OCI-LY3 (cell line): ENCODE measurements at regions not wholly inside any gene's neighbourhood (a gene's known extent, or its start where the extent isn't known, plus 50 kb on each side); places are given as distances from the start of the nearest gene placed in this dataset.

Source experiments
- H2AFZ ChIP-seq: fragments of 200-600, 300-600 bp; shearing (Covaris generic); 2 replicates; pipeline ENCODE4 v1.6.0; 2014; ENCODE audit warnings: antibody characterized with exemption, low read depth, low read length
- H3K27ac ChIP-seq: fragments of 200-600, 300-600 bp; sonication (generic); 2 replicates; pipeline ENCODE4 v1.5.1; 2014; ENCODE audit warnings: mild to moderate bottlenecking, low read length, moderate library complexity, mixed read lengths
- H3K27me3 ChIP-seq: fragments of 200-600, 300-600 bp; sonication (generic); 2 replicates; pipeline ENCODE4 v1.6.1; 2014; ENCODE audit warnings: low read depth, low read length, mixed read lengths
- H3K36me3 ChIP-seq: fragments of 200-600, 300-600 bp; sonication (generic); replicated peaks from 2 replicates; pipeline ENCODE3; 2014; ENCODE audit warnings: low read depth, low read length, mixed read lengths
- H3K4me1 ChIP-seq: fragments of 300-600, 200-600 bp; sonication (generic); 2 replicates; pipeline ENCODE4 v1.6.1; 2014; ENCODE audit warnings: low read length, mixed read lengths
- H3K4me2 ChIP-seq: fragments of 200-600, 300-600 bp; sonication (generic); 2 replicates; pipeline ENCODE4 v1.6.1; 2014; ENCODE audit warnings: low read length, mixed read lengths
- H3K4me3 ChIP-seq: fragments of 300-600, 200-600 bp; sonication (generic); 2 replicates; pipeline ENCODE4 v1.5.1; 2014; ENCODE audit warnings: antibody characterized with exemption, mild to moderate bottlenecking, low read length, moderate library complexity
- H3K79me2 ChIP-seq: fragments of 300-600, 200-600 bp; shearing (Covaris generic); 2 replicates; pipeline ENCODE4 v1.6.1; 2014; ENCODE audit warnings: mild to moderate bottlenecking, low read length, mixed read lengths
- H3K9ac ChIP-seq: fragments of 300-600, 200-600 bp; shearing (Covaris generic); 2 replicates; pipeline ENCODE4 v1.6.0; 2014; ENCODE audit warnings: mild to moderate bottlenecking, low read length, moderate library complexity
- H3K9me3 ChIP-seq: fragments of 200-600, 300-600 bp; shearing (Covaris generic); 2 replicates; pipeline ENCODE4 v1.6.1; 2014; ENCODE audit warnings: low read length, mixed read lengths; ENCODE audit not compliant: insufficient read depth
- H4K20me1 ChIP-seq: fragments of 200-600, 300-600 bp; sonication (generic); 2 replicates; pipeline ENCODE4 v1.6.1; 2016; ENCODE audit warnings: low read length, mixed read lengths; ENCODE audit not compliant: insufficient read depth
- CTCF ChIP-seq: fragments of 200-600, 300-600 bp; sonication (generic); IDR thresholded peaks from 2 replicates; pipeline ENCODE4 v1.5.1; 2014; ENCODE audit warnings: antibody characterized with exemption, low read length, low read depth
- EZH2phosphoT487 ChIP-seq: fragments of 200-600 bp; shearing (Covaris generic); IDR thresholded peaks from 2 replicates; pipeline ENCODE4 v1.6.1; 2018; ENCODE audit warnings: antibody characterized with exemption, mixed run types, low read depth

GRCh38 chr4:180823108-180823507, 1420.1 kb upstream of the TENM3 start:
- Histone ChIP-seq H3K9ac (no peak overlapping the region), H3K36me3 (no peaks in the 10 kb centered on the region), H2AFZ (no peak overlapping the region), H3K27ac (no peak overlapping the region), H3K9me3 (no peaks in the 10 kb centered on the region), H3K79me2 (no peaks in the 10 kb centered on the region), H3K4me3 (no peak overlapping the region), H3K27me3 (no peaks in the 10 kb centered on the region), H3K4me2 (no peak overlapping the region), H3K4me1 (peaks cover 7% of the 10 kb centered on the region; the same call in 1 of the 2 replicates), H4K20me1 (no peaks in the 10 kb centered on the region)
- no peak for TF ChIP-seq CTCF
- TF ChIP-seq EZH2phosphoT487 = no peak

DNA sequence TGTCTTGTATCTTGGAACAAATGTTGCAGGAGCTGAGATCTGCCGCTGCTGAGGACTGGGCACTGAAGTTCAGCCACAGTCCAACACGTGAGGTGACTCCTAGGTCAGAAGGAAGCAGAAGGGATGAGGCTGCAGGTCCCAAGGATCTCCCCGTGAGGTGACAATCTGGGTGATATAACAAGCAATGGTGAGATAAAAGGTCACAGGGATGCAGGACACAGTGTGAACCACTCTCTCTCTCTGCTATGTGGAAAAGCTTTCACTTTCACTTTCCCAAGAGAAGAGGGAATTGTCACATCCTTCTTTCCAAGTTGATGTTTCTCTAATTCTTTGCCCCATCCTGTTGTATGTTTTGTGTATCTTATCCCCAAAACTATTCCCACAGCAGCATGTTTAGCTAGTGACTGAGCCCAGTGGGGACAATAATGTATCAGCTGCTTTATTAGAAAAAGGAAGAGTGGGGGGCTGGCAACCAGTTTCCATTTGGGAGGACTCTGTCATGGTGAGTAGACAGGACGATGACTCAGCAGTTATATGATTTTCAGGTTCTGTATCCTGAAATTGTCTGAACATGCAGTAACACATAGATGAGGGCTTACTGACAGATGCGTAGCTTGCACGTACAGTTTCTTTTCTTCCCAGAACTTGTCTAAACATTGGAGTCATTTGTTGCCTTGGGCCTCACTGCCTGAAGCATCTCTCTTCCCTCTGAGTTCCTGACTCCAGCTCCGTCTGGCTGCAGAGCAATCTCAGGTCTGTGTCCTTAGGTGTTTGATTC, 1415.8 kb upstream of the TENM3 start:
- H3K9ac ChIP-seq = no peak overlapping the region
- H3K27ac ChIP-seq = no peak overlapping the region
- H3K4me1 ChIP-seq = peaks cover 9% of the 10 kb centered on the region
- TF ChIP-seq CTCF (no peak), EZH2phosphoT487 (no peak)
- no peaks in the 10 kb centered on the region for H3K9me3 ChIP-seq
- no peaks in the 10 kb centered on the region for H3K27me3 ChIP-seq
- peak overlapping the region; percentile 61 for H2AFZ ChIP-seq
- no peaks in the 10 kb centered on the region for H3K79me2 ChIP-seq
- H3K4me3 ChIP-seq = peak overlapping the region; percentile 10; the same call in 1 of the 2 replicates
- H3K4me2 ChIP-seq = peak overlapping the region; percentile 37
- H4K20me1 ChIP-seq = no peaks in the 10 kb centered on the region
- H3K36me3 ChIP-seq = no peaks in the 10 kb centered on the region

GRCh38 chr4:180828455-180829018, 1414.7 kb upstream of the TENM3 start:
- Histone ChIP-seq H3K9me3 (no peaks in the 10 kb centered on the region), H3K79me2 (no peaks in the 10 kb centered on the region), H3K4me3 (no peak overlapping the region), H3K4me1 (peaks cover 9% of the 10 kb centered on the region), H4K20me1 (no peaks in the 10 kb centered on the region), H3K9ac (no peak overlapping the region), H2AFZ (no peak overlapping the region), H3K27ac (no peak overlapping the region), H3K36me3 (no peaks in the 10 kb centered on the region), H3K4me2 (0 out of 2 replicates have a peak overlapping the region, but pooled peaks have one; percentile 19), H3K27me3 (no peaks in the 10 kb centered on the region)
- TF ChIP-seq CTCF (peak; percentile 92), EZH2phosphoT487 (no peak)

GRCh38 chr4:180832073-180832472, 1411.1 kb upstream of the TENM3 start:
- peaks cover 9% of the 10 kb centered on the region for H3K4me1 ChIP-seq
- no peaks in the 10 kb centered on the region for H3K9me3 ChIP-seq
- no peak for TF ChIP-seq EZH2phosphoT487
- peak; percentile 35 for TF ChIP-seq CTCF
- no peaks in the 10 kb centered on the region for H4K20me1 ChIP-seq
- no peak overlapping the region for H3K4me2 ChIP-seq
- H3K4me3 ChIP-seq = no peak overlapping the region
- no peaks in the 10 kb centered on the region for H3K36me3 ChIP-seq
- H3K27ac ChIP-seq = no peak overlapping the region
- no peaks in the 10 kb centered on the region for H3K79me2 ChIP-seq
- H3K9ac ChIP-seq = no peak overlapping the region
- no peaks in the 10 kb centered on the region for H3K27me3 ChIP-seq
- no peak overlapping the region for H2AFZ ChIP-seq
